ENCODE measurements at regions not wholly inside any gene's neighbourhood (a gene's known extent, or its start where the extent isn't known, plus 50 kb on each side); places are given as distances from the start of the nearest gene placed in this dataset.

DNA sequence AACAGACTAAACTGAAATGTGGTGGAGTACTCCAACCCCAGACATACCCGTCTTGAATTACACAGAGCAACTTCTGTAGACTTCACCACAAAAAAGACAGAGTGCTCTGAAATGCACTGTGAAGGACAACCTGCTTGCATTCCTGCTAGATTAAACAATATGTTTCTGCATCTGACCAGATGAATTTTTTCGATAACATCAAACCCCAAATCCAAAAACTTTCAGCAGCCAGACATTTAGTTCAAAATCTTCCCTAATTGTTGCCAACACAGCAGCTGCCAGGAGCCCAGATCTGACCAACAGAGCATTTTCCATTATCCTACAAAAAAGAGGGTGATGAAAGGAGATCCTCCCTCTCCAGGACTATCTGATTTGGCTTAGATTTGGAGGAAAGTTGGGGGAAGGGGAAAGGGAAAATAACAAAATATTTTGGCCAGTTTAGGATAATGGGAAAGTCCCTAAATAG is 356.5 kb downstream of the PDGFC start:
- H3K27me3 ChIP-seq (ENCODE audit: insufficient read depth, low read length) = no peaks in the 10 kb centered on the region
- no peaks in the 10 kb centered on the region for H3K9me2 ChIP-seq (ENCODE audit: insufficient read depth)
- no peak overlapping the region for H3K9ac ChIP-seq (ENCODE audit: low read length)
- H3K27ac ChIP-seq (ENCODE audit: low read depth, low read length) = no peak overlapping the region
- TF ChIP-seq EZH2 (IDR thresholded peaks at IDR 0.05) (no peak), YY1 (IDR thresholded peaks at IDR 0.05; ENCODE audit: extremely low read depth, insufficient replicate concordance, low read depth, low read length) (no peak), RAD21 (IDR thresholded peaks at IDR 0.05; ENCODE audit: low read depth) (no peak), EGR1 (IDR thresholded peaks at IDR 0.05; ENCODE audit: low read depth) (no peak), FOSL1 (IDR thresholded peaks at IDR 0.05; ENCODE audit: low read depth) (no peak), TCF7L2 (IDR thresholded peaks at IDR 0.05; ENCODE audit: borderline replicate concordance, extremely low read depth, insufficient read depth, insufficient read length) (no peak), CBX3 (IDR thresholded peaks at IDR 0.05; ENCODE audit: low read depth) (no peak), ELF1 (IDR thresholded peaks at IDR 0.05; ENCODE audit: borderline replicate concordance, low read depth) (no peak), SIN3A (IDR thresholded peaks at IDR 0.05; ENCODE audit: low read depth) (no peak), ZFX (IDR thresholded peaks at IDR 0.05) (no peak), SP1 (IDR thresholded peaks at IDR 0.05; ENCODE audit: low read depth) (no peak), EZH2phosphoT487 (IDR thresholded peaks at IDR 0.05; ENCODE audit: borderline replicate concordance) (no peak), ZNF274 (IDR thresholded peaks at IDR 0.05; ENCODE audit: low read depth, low read length) (no peak), SRF (IDR thresholded peaks at IDR 0.05; ENCODE audit: low read depth) (no peak), JUND (IDR thresholded peaks at IDR 0.05) (no peak), POLR2A (IDR thresholded peaks at IDR 0.05; ENCODE audit: borderline replicate concordance, extremely low read depth, insufficient read depth, insufficient read length) (no peak)
- TF ChIP-seq, protein P1, sequence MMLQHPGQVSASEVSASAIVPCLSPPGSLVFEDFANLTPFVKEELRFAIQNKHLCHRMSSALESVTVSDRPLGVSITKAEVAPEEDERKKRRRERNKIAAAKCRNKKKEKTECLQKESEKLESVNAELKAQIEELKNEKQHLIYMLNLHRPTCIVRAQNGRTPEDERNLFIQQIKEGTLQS (IDR thresholded peaks at IDR 0.05) = no peak
- TF ChIP-seq, protein P2, sequence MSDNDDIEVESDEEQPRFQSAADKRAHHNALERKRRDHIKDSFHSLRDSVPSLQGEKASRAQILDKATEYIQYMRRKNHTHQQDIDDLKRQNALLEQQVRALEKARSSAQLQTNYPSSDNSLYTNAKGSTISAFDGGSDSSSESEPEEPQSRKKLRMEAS (IDR thresholded peaks at IDR 0.05) = no peak
- ChIA-PET POLR2A (no interaction called here), CTCF (no interaction called here), RAD21 (ENCODE audit: low non-redundant PET in 1 of 2, low total read pairs in 2 of 2, uncharacterized antibody in 2 of 2, unreplicated experiment in 2 of 2) (no interaction called here)
- H3K4me2 ChIP-seq (ENCODE audit: low read length) = no peak overlapping the region
- no peaks in the 10 kb centered on the region for H3K36me3 ChIP-seq (ENCODE audit: control insufficient read depth in 1 of 2, insufficient read depth in 2 of 2, low read length in 2 of 2)
- no peaks in the 10 kb centered on the region for H3K9me3 ChIP-seq (ENCODE audit: control insufficient read depth in 1 of 2, insufficient read depth in 1 of 2, low read depth in 1 of 2, low read length in 2 of 2)
- no peaks in the 10 kb centered on the region for H4K20me1 ChIP-seq (ENCODE audit: insufficient read depth)
- BruUV-seq (replicated peaks) = no TSS peak
- DNase-seq (ENCODE audit: low read depth, low spot score) (no peak), ATAC-seq (no peak)
- H3K4me1 ChIP-seq (ENCODE audit: control insufficient read depth in 1 of 2, insufficient read depth in 2 of 2, low read length in 2 of 2) = no peaks in the 10 kb centered on the region
- H3K4me3 ChIP-seq (replicated peaks in 1 of 2; ENCODE audit: low read depth in 1 of 2, low read length in 2 of 2) = no peak overlapping the region
- intact Hi-C loops (cut with micrococcal nuclease) = no loop called here
- H3K79me2 ChIP-seq (ENCODE audit: insufficient read depth, low read length) = no peaks in the 10 kb centered on the region
- H2AFZ ChIP-seq (ENCODE audit: low read depth, low read length, poor library complexity, severe bottlenecking) = no peak overlapping the region

Data from HCT116 (cell line).